Activated T-helper 1 cell treated with Interleukin-2 at 50 U/mL for 16 hours (primary cell): ENCODE measurements at regions not wholly inside any gene's neighbourhood (a gene's known extent, or its start where the extent isn't known, plus 50 kb on each side); places are given as distances from the start of the nearest gene placed in this dataset.

Experiments
- DNase-seq: peaks from one replicate; pipeline ENCODE4 v3.0.0-alpha.2; 2020; ENCODE audit warnings: low read depth

GRCh38 chr7:68311958-68312357 lies 1286.3 kb upstream of the AUTS2 start:
- no peak for DNase-seq

DNA sequence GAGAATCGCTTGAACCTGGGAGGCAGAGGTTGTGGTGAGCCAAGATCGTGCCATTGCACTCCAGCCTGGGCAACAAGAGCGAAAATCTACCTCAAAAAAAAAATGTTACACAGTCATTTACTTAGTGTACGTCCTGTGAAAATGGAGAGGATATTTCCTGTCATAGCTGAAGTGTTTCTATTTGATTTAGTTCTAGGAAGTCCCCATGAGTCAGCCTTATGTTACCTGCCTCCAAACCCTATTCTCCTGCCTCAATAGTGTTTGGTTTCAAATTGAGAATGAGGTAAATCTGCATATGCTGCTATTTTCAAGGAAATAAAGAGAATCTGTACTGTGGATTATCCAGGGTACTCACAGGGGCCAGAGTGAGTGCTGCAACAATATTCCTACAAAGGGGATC lies 1284.5 kb upstream of the AUTS2 start:
- DNase-seq = no peak

- no peak for DNase-seq
Measured at GRCh38 chr7:68314208-68314607, 1284.1 kb upstream of the AUTS2 start.

- DNase-seq = no peak
Measured at GRCh38 chr7:68317476-68317875, 1280.8 kb upstream of the AUTS2 start.

DNA sequence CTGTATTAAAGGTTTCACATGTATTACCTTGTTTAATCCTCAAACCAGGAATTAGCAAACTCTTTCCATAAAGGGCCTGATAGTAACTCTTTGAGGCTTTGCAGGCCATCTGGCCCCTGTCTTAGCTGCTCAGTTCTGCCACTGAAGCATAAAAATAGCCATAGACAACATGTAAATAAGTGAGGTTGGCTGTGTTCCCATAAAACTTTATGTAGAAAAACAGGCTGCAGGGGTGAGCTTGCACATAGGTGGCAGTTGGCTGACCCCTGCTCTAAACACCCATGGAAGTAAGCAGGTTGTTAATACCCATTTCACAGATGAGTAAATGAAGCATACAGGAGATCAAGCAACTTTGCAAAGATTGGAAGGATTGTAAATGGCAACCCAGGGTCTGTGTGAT lies 1279.2 kb upstream of the AUTS2 start:
- no peak for DNase-seq

GRCh38 chr7:68321076-68321639 lies 1277.1 kb upstream of the AUTS2 start:
- no peak for DNase-seq

DNA sequence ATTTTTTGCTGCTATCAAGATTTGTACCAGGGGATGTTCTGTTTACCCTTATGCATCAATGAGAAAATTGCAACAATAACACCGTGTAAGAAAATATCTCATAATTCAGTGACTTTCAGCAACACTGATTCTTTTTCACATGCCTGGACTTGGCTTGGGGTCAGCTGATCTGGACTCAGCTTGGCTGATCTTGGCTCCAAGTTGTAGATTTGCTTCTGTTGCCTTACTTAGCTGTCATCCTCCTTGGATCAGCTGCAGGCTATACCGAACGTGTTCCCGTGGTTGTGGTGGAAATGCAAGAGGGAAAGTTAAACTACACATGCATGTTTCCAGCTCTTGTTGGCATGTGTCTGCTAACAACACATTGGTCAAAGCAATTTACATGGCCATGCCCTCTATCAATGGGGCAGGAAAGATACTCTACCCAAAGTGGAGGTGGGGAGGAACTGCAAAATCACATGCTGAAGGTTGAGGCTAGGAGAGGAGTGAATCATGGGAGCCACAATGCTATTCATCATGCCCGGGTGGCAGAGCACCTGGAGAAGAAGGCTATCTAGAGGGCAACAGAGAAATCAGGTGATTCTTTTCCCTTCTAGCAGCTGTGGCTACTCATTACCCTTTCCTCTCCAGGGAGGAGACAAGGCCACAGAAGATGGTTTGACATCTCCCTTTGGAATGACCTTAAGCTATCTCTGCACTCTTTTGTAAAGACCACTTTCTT lies 1276.3 kb upstream of the AUTS2 start:
- no peak for DNase-seq

DNA sequence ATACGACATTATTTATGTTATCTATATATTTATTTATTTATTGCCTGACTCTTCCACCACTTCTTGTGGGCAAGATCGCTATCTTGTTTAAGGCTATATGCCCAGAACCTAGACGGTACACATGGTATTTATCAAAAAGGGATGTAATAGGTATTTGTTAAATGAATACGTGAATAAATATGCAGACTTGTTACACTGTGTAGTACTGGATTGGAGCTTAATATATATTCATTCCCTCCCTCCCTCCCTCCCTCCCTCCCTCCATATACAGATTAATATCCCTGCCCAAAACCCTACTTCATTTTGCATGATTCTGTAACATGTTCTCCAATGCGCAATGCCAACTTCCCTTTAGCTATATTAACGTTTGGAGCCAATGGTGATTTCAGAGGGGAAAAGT lies 1273.7 kb upstream of the AUTS2 start:
- DNase-seq = no peak

DNA sequence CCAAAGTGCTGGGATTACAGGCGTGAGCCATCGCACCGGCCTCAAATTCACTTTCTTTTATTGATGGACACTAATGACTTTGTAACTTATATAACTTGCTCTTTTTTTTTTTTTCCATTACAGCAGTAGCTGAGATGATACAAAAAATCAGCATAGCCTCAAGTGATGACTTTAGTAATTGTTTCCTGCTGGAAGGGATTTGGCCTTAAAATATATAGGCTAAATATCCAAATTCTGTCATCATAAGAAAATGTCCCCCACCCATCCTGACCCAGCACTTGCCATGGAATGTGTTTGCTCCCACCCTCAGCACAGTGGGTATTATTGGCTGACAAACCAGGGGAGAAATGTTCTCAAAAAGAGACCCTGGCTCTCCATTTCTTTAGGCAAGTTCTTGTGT lies 1264.1 kb upstream of the AUTS2 start:
- no peak for DNase-seq

DNA sequence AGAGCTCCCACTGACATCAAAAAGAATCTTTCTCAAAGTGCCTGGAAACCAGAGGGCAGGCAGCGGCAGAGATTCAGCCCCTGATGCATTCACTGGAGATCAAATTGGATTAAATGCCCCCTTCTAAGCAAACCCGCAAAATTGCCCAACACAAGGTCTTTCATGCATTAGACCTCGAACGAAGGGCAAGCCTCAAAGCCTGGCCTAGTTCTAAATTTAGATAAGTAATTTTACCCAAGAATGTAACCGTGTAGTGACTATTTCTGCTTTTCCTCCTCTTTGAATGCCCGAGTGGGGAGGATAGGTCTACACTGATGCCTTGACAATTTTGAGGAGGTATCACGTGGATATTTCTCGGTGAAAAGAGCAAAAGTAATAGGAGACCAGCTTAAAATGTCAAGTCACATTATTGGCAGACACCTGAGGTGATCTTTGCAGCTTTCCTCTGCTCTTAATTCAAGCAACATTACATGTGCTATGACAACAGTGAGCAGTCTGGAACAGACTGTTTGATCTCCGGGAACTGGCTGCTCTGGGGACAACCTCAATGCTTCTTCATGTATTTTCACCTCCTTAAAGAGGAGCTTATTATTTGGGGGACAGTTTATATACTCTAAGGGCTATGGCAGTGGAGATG lies 1263.5 kb upstream of the AUTS2 start:
- no peak for DNase-seq

- DNase-seq = no peak
Measured at GRCh38 chr7:68336594-68336993, 1261.7 kb upstream of the AUTS2 start.

DNA sequence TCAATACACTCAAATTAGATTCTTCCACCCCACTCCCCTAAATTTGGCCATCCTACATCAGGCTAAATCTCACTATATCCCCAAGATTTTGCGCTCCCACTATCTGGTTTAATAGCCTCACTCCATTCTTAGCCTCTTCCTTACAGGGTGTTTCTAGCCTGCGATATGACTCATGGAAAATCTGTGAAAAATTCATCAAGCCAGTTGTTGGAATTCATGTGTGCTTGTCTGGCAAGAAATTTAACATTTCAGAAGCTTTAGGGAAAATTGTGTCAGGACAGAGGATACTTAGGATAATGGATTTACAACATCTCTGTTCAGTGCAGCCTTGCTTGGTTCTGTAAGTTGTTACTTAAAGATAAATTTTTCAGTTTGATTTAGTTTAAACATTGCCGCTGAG lies 1249.9 kb upstream of the AUTS2 start:
- no peak for DNase-seq

DNA sequence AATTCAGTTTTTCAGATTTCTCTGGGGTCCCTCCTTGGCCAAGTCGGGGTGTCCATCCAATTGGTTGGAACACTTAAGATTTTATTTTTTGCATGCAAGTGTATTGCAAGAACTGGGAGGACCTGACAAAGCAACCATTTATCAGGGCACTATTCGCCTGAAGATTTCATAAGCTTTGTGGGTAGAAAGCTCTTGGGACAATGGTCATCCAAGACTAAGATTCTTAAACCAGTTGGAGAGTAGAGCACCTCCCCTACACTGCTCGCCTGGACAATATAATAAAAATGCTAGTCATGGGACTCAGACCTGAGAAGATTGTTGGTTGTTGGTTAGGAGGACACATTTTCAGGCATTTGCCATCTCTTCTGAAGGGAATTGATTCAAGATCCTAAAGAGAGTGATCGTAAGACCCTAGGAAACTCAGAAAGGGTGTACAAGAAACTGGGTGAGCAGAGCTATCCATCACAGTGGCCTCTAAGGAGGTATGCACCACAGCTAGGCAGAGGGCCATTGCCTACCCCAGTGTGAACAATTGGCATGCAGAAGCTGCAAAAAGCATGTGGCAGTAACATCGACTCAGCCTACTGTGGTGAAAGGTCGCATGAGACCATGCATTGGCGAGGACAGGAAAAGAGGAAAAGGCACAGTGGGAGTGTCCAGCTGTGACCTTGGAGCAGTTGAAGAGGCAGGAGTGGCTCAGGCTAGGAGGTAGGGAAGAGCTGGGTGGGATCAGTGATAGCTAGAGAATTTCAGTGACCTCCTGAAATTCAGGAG lies 1235.3 kb upstream of the AUTS2 start:
- DNase-seq = no peak

DNA sequence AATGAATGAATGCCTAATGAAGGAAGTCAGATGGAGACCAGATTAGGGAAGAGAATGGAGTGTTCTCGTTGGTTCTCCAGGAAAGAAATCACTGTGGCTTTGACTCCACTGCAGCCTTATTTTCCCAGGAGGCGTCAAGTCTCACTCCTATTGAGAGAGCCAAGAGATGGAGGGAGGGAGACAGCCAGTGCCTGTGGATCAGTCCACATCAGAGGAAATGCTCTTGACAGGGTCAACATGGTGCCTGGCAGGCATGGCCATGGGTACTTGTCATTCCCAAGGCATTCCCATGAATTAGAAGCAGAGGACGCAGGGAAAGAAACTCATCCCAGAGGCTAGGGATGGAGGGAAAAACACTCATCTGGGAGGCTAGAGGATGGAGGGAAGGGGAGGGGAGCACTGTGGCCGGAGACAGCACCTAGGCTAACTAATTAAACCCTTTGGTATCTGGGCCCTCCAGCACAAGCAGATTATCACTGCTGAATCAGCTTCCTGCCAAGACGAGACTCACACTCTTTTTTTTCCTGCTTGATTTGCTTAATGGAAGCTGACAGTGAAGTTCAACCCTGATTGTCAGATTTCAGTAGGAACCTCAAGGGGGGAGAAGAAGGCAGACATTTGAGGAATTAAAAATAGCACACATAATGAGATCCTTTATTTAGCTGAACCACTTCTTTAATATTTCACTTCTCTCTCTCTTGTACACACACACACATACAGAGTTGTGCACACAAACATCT lies 1233.2 kb upstream of the AUTS2 start:
- no peak for DNase-seq

- no peak for DNase-seq
Measured at GRCh38 chr7:68371985-68372384, 1226.3 kb upstream of the AUTS2 start.

- no peak for DNase-seq
Measured at GRCh38 chr7:68376131-68376661, 1222.1 kb upstream of the AUTS2 start.

DNA sequence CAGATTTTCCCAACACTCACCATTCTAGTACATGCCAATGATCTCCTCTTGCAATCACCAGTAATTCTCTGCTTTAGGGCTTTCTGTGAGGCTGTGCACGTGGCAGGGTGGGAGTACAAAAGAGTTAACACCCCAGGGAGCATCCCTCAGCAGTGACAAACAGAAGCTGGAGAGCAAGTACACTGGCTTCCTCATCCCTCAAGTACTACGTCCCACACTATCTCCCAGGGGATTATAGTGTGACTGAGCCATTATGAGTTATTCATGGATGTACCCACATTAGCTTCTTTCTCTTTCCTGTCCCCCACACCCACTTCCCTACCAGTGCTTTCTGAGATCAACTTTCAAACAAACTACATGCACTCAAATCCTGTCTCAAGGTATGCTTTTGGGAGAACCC lies 1216.5 kb upstream of the AUTS2 start:
- DNase-seq = no peak

- no peak for DNase-seq
Measured at GRCh38 chr7:68384581-68384980, 1213.7 kb upstream of the AUTS2 start.

- no peak for DNase-seq
Measured at GRCh38 chr7:68393051-68393450, 1205.2 kb upstream of the AUTS2 start.

GRCh38 chr7:68394131-68394530 lies 1204.1 kb upstream of the AUTS2 start:
- no peak for DNase-seq

GRCh38 chr7:68399991-68400590 lies 1198.2 kb upstream of the AUTS2 start:
- no peak for DNase-seq

- no peak for DNase-seq
Measured at GRCh38 chr7:68400783-68401182, 1197.5 kb upstream of the AUTS2 start.
